ENCODE measurements at regions not wholly inside any gene's neighbourhood (a gene's known extent, or its start where the extent isn't known, plus 50 kb on each side); places are given as distances from the start of the nearest gene placed in this dataset.

- no peak for ATAC-seq
- H3K9me3 ChIP-seq, result no peaks in the 10 kb centered on the region
- no peak for TF ChIP-seq CTCF (IDR thresholded peaks at IDR 0.05)
- intact Hi-C loops (cut with DNase I, micrococcal nuclease), result no loop called here
- no peak overlapping the region for H3K4me3 ChIP-seq
- H3K36me3 ChIP-seq (ENCODE audit: low read depth), result no peaks in the 10 kb centered on the region
- no peak for DNase-seq
- no peaks in the 10 kb centered on the region for H3K4me1 ChIP-seq (ENCODE audit: low read depth)
Measured at GRCh38 chr7:85719981-85720953, 533.4 kb upstream of the SEMA3D start.

DNA sequence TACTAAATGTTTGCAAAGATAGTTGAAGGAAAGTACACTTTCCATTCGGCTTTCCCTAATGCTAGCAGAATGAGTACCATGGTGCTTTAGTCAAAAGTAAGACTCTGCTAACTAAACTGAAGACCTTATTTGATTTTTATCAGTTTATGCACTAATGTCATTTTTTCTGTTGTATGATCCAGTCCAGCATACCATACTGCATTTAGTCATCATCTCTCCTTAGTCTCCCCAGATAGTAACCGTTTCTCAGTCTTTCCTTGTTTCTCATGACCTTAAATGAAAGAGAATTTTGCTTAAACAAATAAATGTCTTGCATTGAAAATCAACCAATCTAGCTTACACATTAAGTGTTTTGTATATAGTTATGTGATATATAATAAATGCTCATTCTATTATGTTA lies 529.5 kb upstream of the SEMA3D start:
- intact Hi-C loops (cut with DNase I, micrococcal nuclease), result no loop called here
- Histone ChIP-seq H3K9me3 (no peaks in the 10 kb centered on the region), H3K4me1 (ENCODE audit: low read depth) (no peaks in the 10 kb centered on the region), H3K36me3 (ENCODE audit: low read depth) (no peaks in the 10 kb centered on the region), H3K4me3 (no peak overlapping the region)
- DNase-seq (no peak), ATAC-seq (no peak)
- no peak for TF ChIP-seq CTCF (IDR thresholded peaks at IDR 0.05)

GRCh38 chr7:85714951-85715350 lies 528.1 kb upstream of the SEMA3D start:
- no peak for ATAC-seq
- Histone ChIP-seq H3K4me1 (ENCODE audit: low read depth) (no peaks in the 10 kb centered on the region), H3K36me3 (ENCODE audit: low read depth) (no peaks in the 10 kb centered on the region), H3K4me3 (no peak overlapping the region), H3K9me3 (no peaks in the 10 kb centered on the region)
- intact Hi-C loops (cut with DNase I, micrococcal nuclease), result no loop called here
- DNase-seq, result no peak
- TF ChIP-seq CTCF (IDR thresholded peaks at IDR 0.05), result no peak

DNA sequence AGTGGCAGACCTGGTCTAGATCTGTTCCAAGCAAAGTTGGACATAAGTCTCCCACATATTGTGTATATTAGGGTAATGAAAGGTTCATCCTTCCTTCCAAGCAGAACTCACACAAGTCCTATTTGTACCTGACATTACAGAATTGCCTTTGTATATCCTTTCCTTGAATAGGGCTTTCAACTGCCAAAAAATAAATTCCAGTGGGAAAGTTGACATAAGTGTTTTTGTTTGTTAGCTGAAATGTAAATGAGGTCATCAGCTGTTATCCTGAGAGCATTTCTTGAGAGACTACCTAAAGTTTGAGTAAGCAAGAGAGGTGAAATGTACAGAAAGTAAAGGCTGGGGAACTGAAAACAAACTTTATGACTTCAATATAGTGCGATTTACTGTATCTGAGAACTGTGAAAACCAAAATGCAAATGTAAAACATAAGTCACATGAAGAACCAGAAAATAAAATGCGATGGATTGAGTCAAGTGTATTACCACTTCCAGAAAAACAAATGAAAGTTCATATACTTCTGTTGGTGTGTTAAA lies 527.3 kb upstream of the SEMA3D start:
- H3K4me3 ChIP-seq, result no peak overlapping the region
- intact Hi-C loops (cut with DNase I, micrococcal nuclease), result no loop called here
- H3K9me3 ChIP-seq, result no peaks in the 10 kb centered on the region
- DNase-seq (no peak), ATAC-seq (no peak)
- TF ChIP-seq CTCF (IDR thresholded peaks at IDR 0.05), result no peak
- H3K4me1 ChIP-seq (ENCODE audit: low read depth), result no peaks in the 10 kb centered on the region
- no peaks in the 10 kb centered on the region for H3K36me3 ChIP-seq (ENCODE audit: low read depth)

- ATAC-seq, result no peak
- no peak for DNase-seq
- Histone ChIP-seq H3K36me3 (ENCODE audit: low read depth) (no peaks in the 10 kb centered on the region), H3K9me3 (no peaks in the 10 kb centered on the region), H3K4me3 (no peak overlapping the region), H3K4me1 (ENCODE audit: low read depth) (no peaks in the 10 kb centered on the region)
- no peak for TF ChIP-seq CTCF (IDR thresholded peaks at IDR 0.05)
- intact Hi-C loops (cut with DNase I, micrococcal nuclease), result no loop called here
Measured at GRCh38 chr7:85713171-85713570, 526.3 kb upstream of the SEMA3D start.
